ENCODE measurements at regions not wholly inside any gene's neighbourhood (a gene's known extent, or its start where the extent isn't known, plus 50 kb on each side); places are given as distances from the start of the nearest gene placed in this dataset.

DNA sequence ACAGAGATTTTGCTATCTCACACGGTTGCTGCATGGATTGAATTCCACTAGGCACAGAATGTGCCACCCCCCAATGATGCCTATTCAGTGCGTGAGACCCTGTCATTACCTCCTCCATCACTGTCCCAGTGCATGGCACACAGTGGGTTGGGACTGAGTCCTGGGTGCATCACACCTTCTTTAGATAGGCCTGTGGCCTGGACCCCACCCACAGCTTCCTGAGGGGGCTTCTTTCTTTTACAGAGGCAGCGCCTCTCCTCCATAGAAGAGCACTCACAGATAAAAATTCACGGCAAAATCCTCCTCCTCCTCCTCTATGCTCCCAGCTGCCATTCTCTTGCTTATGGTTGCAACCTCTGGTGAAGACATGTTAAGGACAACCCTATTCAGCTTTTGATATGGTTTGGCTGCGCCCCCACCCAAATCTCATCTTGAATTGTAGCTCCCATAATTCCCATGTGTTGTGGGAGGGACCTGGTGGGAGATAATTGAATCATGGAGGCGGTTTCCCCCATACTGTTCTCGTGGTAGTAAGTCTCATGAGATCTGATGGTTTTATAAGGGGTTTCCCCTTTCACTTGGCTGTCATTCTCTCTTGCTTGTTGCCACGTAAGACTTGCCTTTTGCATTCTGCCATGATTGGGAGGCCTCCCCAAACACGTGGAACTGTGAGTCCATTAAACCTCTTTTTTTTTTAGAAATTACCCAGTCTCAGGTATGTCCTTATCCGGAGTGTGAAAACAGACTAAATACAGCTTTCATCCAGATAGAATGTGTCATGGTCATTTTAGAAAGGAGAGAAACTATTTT lies 147.6 kb downstream of the KLF13 start:
- TF ChIP-seq, protein P1, sequence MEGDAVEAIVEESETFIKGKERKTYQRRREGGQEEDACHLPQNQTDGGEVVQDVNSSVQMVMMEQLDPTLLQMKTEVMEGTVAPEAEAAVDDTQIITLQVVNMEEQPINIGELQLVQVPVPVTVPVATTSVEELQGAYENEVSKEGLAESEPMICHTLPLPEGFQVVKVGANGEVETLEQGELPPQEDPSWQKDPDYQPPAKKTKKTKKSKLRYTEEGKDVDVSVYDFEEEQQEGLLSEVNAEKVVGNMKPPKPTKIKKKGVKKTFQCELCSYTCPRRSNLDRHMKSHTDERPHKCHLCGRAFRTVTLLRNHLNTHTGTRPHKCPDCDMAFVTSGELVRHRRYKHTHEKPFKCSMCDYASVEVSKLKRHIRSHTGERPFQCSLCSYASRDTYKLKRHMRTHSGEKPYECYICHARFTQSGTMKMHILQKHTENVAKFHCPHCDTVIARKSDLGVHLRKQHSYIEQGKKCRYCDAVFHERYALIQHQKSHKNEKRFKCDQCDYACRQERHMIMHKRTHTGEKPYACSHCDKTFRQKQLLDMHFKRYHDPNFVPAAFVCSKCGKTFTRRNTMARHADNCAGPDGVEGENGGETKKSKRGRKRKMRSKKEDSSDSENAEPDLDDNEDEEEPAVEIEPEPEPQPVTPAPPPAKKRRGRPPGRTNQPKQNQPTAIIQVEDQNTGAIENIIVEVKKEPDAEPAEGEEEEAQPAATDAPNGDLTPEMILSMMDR (IDR thresholded peaks at IDR 0.05; ENCODE audit: control extremely low read depth, extremely low read depth) = no peak
- no peak for DNase-seq
- 85 to 92% methylated on average over 10 of the region's 10 CpGs for WGBS, 2 donors
- H3K27me3 ChIP-seq (ENCODE audit: control insufficient read depth in 3 of 3, insufficient read depth in 3 of 3, low read length in 2 of 3) = peaks cover 0 to 5% (median 0%) of the 10 kb centered on the region in 3 donors
- peaks cover 0 to 41% (median 8%) of the 10 kb centered on the region in 5 donors for H3K4me1 ChIP-seq (ENCODE audit: control insufficient read depth in 5 of 5, insufficient read depth in 5 of 5, low read length in 5 of 5)
- ATAC-seq (ENCODE audit: insufficient read depth, low FRiP score) = no peak
- H3K9me3 ChIP-seq (ENCODE audit: control insufficient read depth in 4 of 4, insufficient read depth in 3 of 4, low read length in 3 of 4) = no peaks in the 10 kb centered on the region
- H3K27ac ChIP-seq (ENCODE audit: low read depth in 1 of 2, low read length in 1 of 2) = no peak overlapping the region
- H3K9ac ChIP-seq (ENCODE audit: insufficient read depth in 1 of 2, low read length in 2 of 2) = no peak overlapping the region
- H3K36me3 ChIP-seq (ENCODE audit: control insufficient read depth in 4 of 4, insufficient read depth in 4 of 4, low read length in 4 of 4) = no peaks in the 10 kb centered on the region
- H3K4me3 ChIP-seq = no peak overlapping the region

DNA sequence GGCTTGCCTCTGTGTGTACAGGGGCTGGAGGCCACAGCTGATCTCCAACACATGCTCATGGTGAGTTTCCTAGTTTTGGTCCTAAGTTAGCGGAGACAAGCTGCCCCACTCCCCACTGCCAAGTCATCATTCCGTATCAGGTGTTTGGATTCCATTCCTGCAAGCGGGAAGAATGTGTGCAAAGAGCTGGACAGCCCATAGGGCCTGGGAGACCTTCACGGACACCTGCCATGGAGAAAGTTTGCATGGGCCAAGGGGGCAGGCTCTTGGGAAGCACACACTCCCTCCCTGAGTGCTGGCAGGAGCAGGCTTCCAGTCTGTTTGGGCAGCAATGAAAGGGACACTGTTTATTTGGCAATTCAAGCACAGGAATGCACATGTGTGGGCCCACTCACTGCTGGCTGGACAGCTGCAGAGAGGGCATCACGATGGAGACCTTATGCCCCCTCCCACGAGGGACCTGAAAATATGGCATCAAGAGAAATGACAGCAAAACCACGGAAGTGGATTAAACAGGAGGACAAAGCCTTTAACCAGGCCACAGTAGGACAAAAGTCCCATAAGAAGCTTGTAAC lies 149.7 kb downstream of the KLF13 start:
- WGBS, 2 donors = 89 to 97% methylated on average over 7 of the region's 7 CpGs
- Histone ChIP-seq H3K36me3 (ENCODE audit: control insufficient read depth in 4 of 4, insufficient read depth in 4 of 4, low read length in 4 of 4) (no peaks in the 10 kb centered on the region), H3K27me3 (ENCODE audit: control insufficient read depth in 3 of 3, insufficient read depth in 3 of 3, low read length in 2 of 3) (peaks cover 0 to 9% (median 6%) of the 10 kb centered on the region in 3 donors), H3K4me1 (ENCODE audit: control insufficient read depth in 5 of 5, insufficient read depth in 5 of 5, low read length in 5 of 5) (peaks cover 0 to 53% (median 12%) of the 10 kb centered on the region in 5 donors), H3K9ac (ENCODE audit: insufficient read depth in 1 of 2, low read length in 2 of 2) (no peak overlapping the region), H3K4me3 (no peak overlapping the region), H3K27ac (ENCODE audit: low read depth in 1 of 2, low read length in 1 of 2) (no peak overlapping the region), H3K9me3 (ENCODE audit: control insufficient read depth in 4 of 4, insufficient read depth in 3 of 4, low read length in 3 of 4) (no peaks in the 10 kb centered on the region)
- no peak for DNase-seq
- TF ChIP-seq, protein P1 (IDR thresholded peaks at IDR 0.05; ENCODE audit: control extremely low read depth, extremely low read depth) = no peak
- no peak for ATAC-seq (ENCODE audit: insufficient read depth, low FRiP score)

DNA sequence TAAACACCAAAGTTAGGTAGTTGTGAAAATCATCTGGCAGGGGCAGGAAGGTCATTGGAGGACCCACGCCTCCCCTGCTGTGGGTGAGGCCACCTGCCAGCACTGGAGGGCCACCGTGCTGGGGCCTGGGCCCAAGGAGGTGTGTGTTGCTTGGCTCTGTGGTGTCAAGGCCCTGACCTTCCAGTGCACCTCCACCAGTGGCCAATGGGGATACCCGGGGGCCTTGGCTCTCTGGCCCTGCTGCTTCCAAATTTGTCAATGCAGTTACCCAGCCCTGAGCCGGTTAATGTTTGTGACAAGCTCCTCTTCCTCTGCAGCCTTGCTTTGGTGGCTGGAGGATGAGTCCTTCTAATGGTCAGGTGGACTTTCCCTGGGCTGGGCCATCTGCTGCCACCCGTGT lies 150.2 kb downstream of the KLF13 start:
- peaks cover 0 to 13% (median 10%) of the 10 kb centered on the region in 3 donors for H3K27me3 ChIP-seq (ENCODE audit: control insufficient read depth in 3 of 3, insufficient read depth in 3 of 3, low read length in 2 of 3)
- DNase-seq = no peak
- H3K36me3 ChIP-seq (ENCODE audit: control insufficient read depth in 4 of 4, insufficient read depth in 4 of 4, low read length in 4 of 4) = no peaks in the 10 kb centered on the region
- ATAC-seq (ENCODE audit: insufficient read depth, low FRiP score) = no peak
- peaks cover 0 to 53% (median 12%) of the 10 kb centered on the region in 5 donors for H3K4me1 ChIP-seq (ENCODE audit: control insufficient read depth in 5 of 5, insufficient read depth in 5 of 5, low read length in 5 of 5)
- WGBS, 2 donors = 92 to 94% methylated on average over 5 of the region's 5 CpGs
- TF ChIP-seq, protein P1 (IDR thresholded peaks at IDR 0.05; ENCODE audit: control extremely low read depth, extremely low read depth) = no peak
- H3K4me3 ChIP-seq = no peak overlapping the region
- no peak overlapping the region for H3K9ac ChIP-seq (ENCODE audit: insufficient read depth in 1 of 2, low read length in 2 of 2)
- no peak overlapping the region for H3K27ac ChIP-seq (ENCODE audit: low read depth in 1 of 2, low read length in 1 of 2)
- H3K9me3 ChIP-seq (ENCODE audit: control insufficient read depth in 4 of 4, insufficient read depth in 3 of 4, low read length in 3 of 4) = no peaks in the 10 kb centered on the region

All from lung (tissue), 11 donors.